ENCODE measurements at regions not wholly inside any gene's neighbourhood (a gene's known extent, or its start where the extent isn't known, plus 50 kb on each side); places are given as distances from the start of the nearest gene placed in this dataset.
"Not testable (repeated sequence)": the region's sequence is repeated elsewhere in the genome, so short reads cannot be mapped to it uniquely, and the experiment has no call there.

DNA sequence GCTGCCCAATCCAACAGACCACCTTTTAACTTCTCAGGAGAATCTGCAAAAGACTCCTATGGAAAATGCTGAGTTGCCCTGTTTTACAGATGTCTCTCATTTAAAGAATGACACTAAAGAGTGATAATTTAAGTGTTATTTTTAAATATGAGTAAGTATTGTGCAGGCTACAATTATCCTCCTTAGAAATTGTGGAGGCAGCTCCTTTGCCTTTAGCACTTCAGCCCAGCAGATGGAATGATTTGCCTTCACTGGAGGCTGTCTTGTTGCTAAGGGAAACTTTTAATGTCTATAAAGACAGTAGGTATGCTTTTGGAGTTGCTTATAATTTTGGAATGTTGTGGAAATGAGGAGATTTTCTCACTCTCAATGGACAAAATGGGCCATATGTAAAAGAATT, 1345.5 kb downstream of the NCAM2 start:
- no peak overlapping the region for H3K27ac ChIP-seq (ENCODE audit: low read depth in 1 of 3, low read length in 2 of 3)
- DNase-seq = no peak
- no peak overlapping the region for H3K4me3 ChIP-seq (ENCODE audit: low read depth in 1 of 3, low read length in 3 of 3)
- no peak for FAIRE-seq
- H3K27me3 ChIP-seq (ENCODE audit: control insufficient read depth in 3 of 3, insufficient read depth in 3 of 3, low read length in 3 of 3) = no peaks in the 10 kb centered on the region
- H3K9me3 ChIP-seq (ENCODE audit: control insufficient read depth in 2 of 2, insufficient read depth in 1 of 2, low read depth in 1 of 2, low read length in 1 of 2) = peaks cover 1 to 9% of the 10 kb centered on the region in 2 donors
- H3K36me3 ChIP-seq (ENCODE audit: control insufficient read depth in 3 of 3, insufficient read depth in 2 of 3, low read depth in 1 of 3, low read length in 3 of 3) = no peaks in the 10 kb centered on the region
- H3K4me1 ChIP-seq (ENCODE audit: control insufficient read depth in 3 of 3, insufficient read depth in 2 of 3, low read depth in 1 of 3, low read length in 2 of 3) = peaks cover 0 to 4% (median 0%) of the 10 kb centered on the region in 3 donors

DNA sequence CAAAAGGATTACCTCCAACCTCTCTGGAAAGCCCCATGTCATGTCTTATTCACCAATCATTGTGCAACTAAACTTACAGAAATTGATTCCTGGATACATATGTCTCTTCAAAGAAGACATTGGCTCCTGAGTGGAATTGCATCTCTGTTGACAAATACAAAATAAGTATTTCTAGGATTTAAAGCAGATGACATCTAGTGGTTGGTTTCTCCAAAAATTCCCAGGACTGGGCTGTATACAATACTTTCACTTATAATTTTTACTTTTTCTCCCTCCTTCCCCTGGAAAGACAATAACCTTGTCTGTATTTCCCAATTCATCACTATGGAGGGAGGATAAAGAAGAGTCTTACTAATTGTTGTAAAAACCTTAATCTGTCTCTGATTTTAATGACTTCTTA, 1347.4 kb downstream of the NCAM2 start:
- DNase-seq (no peak), FAIRE-seq (no peak)
- Histone ChIP-seq H3K36me3 (ENCODE audit: control insufficient read depth in 3 of 3, insufficient read depth in 2 of 3, low read depth in 1 of 3, low read length in 3 of 3) (no peaks in the 10 kb centered on the region), H3K4me3 (ENCODE audit: low read depth in 1 of 3, low read length in 3 of 3) (no peak overlapping the region), H3K27me3 (ENCODE audit: control insufficient read depth in 3 of 3, insufficient read depth in 3 of 3, low read length in 3 of 3) (no peaks in the 10 kb centered on the region), H3K4me1 (ENCODE audit: control insufficient read depth in 3 of 3, insufficient read depth in 2 of 3, low read depth in 1 of 3, low read length in 2 of 3) (peaks cover 0 to 4% (median 0%) of the 10 kb centered on the region in 3 donors), H3K27ac (ENCODE audit: low read depth in 1 of 3, low read length in 2 of 3) (no peak overlapping the region), H3K9me3 (ENCODE audit: control insufficient read depth in 2 of 2, insufficient read depth in 1 of 2, low read depth in 1 of 2, low read length in 1 of 2) (peaks cover 1 to 4% of the 10 kb centered on the region in 2 donors)

GRCh38 chr21:22346576-22346975, 1348.4 kb downstream of the NCAM2 start:
- FAIRE-seq (no peak), DNase-seq (peak in 1 of 2 donors; percentile 32)
- Histone ChIP-seq H3K4me3 (ENCODE audit: low read depth in 1 of 3, low read length in 3 of 3) (no peak overlapping the region), H3K9me3 (ENCODE audit: control insufficient read depth in 2 of 2, insufficient read depth in 1 of 2, low read depth in 1 of 2, low read length in 1 of 2) (peaks cover 0 to 1% of the 10 kb centered on the region in 2 donors), H3K27me3 (ENCODE audit: control insufficient read depth in 3 of 3, insufficient read depth in 3 of 3, low read length in 3 of 3) (no peaks in the 10 kb centered on the region), H3K27ac (ENCODE audit: low read depth in 1 of 3, low read length in 2 of 3) (no peak overlapping the region), H3K36me3 (ENCODE audit: control insufficient read depth in 3 of 3, insufficient read depth in 2 of 3, low read depth in 1 of 3, low read length in 3 of 3) (no peaks in the 10 kb centered on the region), H3K4me1 (ENCODE audit: control insufficient read depth in 3 of 3, insufficient read depth in 2 of 3, low read depth in 1 of 3, low read length in 2 of 3) (peaks cover 0 to 4% (median 0%) of the 10 kb centered on the region in 3 donors)
- 22 to 44% (median 39%) methylated on average over 1 of the region's 1 CpG for WGBS, 3 donors

DNA sequence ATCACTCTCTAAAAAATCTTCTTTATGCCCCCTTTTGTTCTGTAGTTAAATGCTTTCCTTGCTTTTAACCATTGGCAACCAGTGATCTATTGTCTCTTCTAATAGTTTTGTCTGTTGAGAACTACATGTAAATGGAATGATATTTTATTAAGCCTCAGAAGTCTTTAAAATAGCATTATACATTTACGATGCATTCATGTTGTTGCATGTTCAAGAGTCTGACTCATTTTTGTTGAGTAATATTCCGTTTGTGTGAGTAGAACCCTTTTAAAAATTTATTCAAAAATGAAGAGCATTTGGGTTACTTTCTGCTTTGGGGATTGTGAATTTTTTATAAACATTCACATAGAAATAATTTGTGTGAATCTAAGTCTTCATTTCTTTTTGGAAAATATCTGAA, 1352.9 kb downstream of the NCAM2 start:
- Histone ChIP-seq H3K36me3 (ENCODE audit: control insufficient read depth in 3 of 3, insufficient read depth in 2 of 3, low read depth in 1 of 3, low read length in 3 of 3) (no peaks in the 10 kb centered on the region), H3K4me3 (ENCODE audit: low read depth in 1 of 3, low read length in 3 of 3) (no peak overlapping the region), H3K27me3 (ENCODE audit: control insufficient read depth in 3 of 3, insufficient read depth in 3 of 3, low read length in 3 of 3) (no peaks in the 10 kb centered on the region), H3K4me1 (ENCODE audit: control insufficient read depth in 3 of 3, insufficient read depth in 2 of 3, low read depth in 1 of 3, low read length in 2 of 3) (peaks cover 0 to 4% (median 0%) of the 10 kb centered on the region in 3 donors), H3K9me3 (ENCODE audit: control insufficient read depth in 2 of 2, insufficient read depth in 1 of 2, low read depth in 1 of 2, low read length in 1 of 2) (peaks cover 0 to 2% of the 10 kb centered on the region in 2 donors), H3K27ac (ENCODE audit: low read depth in 1 of 3, low read length in 2 of 3) (no peak overlapping the region)
- DNase-seq (no peak), FAIRE-seq (no peak)
- WGBS, 3 donors = 49 to 81% (median 55%) methylated on average over 2 of the region's 2 CpGs

DNA sequence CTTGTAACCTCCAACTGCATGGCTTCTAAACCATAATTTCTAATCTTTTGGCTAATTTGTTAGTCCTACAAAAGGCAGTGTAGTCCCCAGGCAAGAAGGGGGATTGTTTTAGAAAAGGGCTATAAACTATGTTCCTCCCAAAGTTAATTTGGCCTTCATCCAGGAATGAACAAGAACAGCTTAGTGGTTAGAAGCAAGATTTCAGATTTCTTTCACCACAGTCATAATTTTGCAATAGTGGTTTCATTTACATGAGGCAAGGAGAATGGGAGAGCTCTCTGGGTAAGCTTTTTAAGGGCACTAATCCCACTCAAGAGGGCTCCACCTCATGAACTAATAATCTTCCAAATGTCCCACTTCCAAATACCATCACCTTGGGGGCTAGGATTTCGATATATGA, 1353.9 kb downstream of the NCAM2 start:
- Histone ChIP-seq H3K4me1 (ENCODE audit: control insufficient read depth in 3 of 3, insufficient read depth in 2 of 3, low read depth in 1 of 3, low read length in 2 of 3) (no peaks in the 10 kb centered on the region), H3K36me3 (ENCODE audit: control insufficient read depth in 3 of 3, insufficient read depth in 2 of 3, low read depth in 1 of 3, low read length in 3 of 3) (no peaks in the 10 kb centered on the region), H3K27ac (ENCODE audit: low read depth in 1 of 3, low read length in 2 of 3) (no peak overlapping the region), H3K4me3 (ENCODE audit: low read depth in 1 of 3, low read length in 3 of 3) (no peak overlapping the region), H3K27me3 (ENCODE audit: control insufficient read depth in 3 of 3, insufficient read depth in 3 of 3, low read length in 3 of 3) (no peaks in the 10 kb centered on the region), H3K9me3 (ENCODE audit: control insufficient read depth in 2 of 2, insufficient read depth in 1 of 2, low read depth in 1 of 2, low read length in 1 of 2) (peaks cover 0 to 2% of the 10 kb centered on the region in 2 donors)
- FAIRE-seq (no peak), DNase-seq (no peak)
- 52 to 88% (median 73%) methylated on average over 1 of the region's 1 CpG for WGBS, 3 donors

DNA sequence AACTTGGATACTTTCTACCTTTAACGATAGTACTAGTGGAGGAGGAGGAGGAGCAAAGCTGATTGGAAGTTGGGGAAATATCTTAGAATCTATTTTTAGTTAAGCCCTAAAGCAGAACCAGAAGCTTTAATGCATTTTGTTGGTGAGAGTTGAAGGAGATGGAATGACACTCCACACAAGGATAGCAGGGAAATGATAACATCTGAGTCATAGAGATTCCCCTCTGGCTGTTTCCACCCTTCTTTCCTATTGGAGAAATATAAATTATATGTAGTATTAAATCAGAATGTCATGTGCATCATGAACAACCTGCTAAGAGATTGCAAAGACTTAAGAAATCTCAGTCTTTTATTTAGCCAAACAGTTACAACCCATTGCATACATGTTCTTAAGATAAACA, 1357.7 kb downstream of the NCAM2 start:
- FAIRE-seq (no peak), DNase-seq (no peak)
- Histone ChIP-seq H3K36me3 (ENCODE audit: control insufficient read depth in 3 of 3, insufficient read depth in 2 of 3, low read depth in 1 of 3, low read length in 3 of 3) (no peaks in the 10 kb centered on the region), H3K27me3 (ENCODE audit: control insufficient read depth in 3 of 3, insufficient read depth in 3 of 3, low read length in 3 of 3) (no peaks in the 10 kb centered on the region), H3K27ac (ENCODE audit: low read depth in 1 of 3, low read length in 2 of 3) (no peak overlapping the region), H3K4me1 (ENCODE audit: control insufficient read depth in 3 of 3, insufficient read depth in 2 of 3, low read depth in 1 of 3, low read length in 2 of 3) (no peaks in the 10 kb centered on the region), H3K4me3 (ENCODE audit: low read depth in 1 of 3, low read length in 3 of 3) (no peak overlapping the region), H3K9me3 (ENCODE audit: control insufficient read depth in 2 of 2, insufficient read depth in 1 of 2, low read depth in 1 of 2, low read length in 1 of 2) (peaks cover 0 to 4% of the 10 kb centered on the region in 2 donors)
- 93 to 100% (median 94%) methylated on average over 1 of the region's 1 CpG for WGBS, 3 donors

DNA sequence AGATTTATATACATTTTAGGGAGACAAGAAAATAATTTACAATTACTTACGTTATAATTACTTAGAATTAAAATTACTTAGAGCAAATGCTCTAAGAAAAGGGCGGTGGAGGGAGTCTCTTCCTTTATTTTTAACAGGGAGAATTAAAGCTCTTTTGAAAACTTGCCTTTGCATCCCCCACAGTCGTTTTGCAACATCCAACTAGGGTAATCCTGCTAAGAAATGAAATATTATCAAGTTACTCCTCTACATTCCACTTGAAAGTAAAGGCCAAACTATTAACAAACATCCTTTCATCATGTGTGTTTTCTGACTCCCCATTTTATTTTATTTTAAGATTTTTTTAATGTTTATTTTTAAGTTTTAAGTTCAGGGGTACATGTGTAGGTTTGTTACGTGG, 1358.5 kb downstream of the NCAM2 start:
- DNase-seq (no peak), FAIRE-seq (no peak)
- Histone ChIP-seq H3K4me3 (ENCODE audit: low read depth in 1 of 3, low read length in 3 of 3) (no peak overlapping the region), H3K4me1 (ENCODE audit: control insufficient read depth in 3 of 3, insufficient read depth in 2 of 3, low read depth in 1 of 3, low read length in 2 of 3) (no peaks in the 10 kb centered on the region), H3K27ac (ENCODE audit: low read depth in 1 of 3, low read length in 2 of 3) (no peak overlapping the region), H3K36me3 (ENCODE audit: control insufficient read depth in 3 of 3, insufficient read depth in 2 of 3, low read depth in 1 of 3, low read length in 3 of 3) (no peaks in the 10 kb centered on the region), H3K9me3 (ENCODE audit: control insufficient read depth in 2 of 2, insufficient read depth in 1 of 2, low read depth in 1 of 2, low read length in 1 of 2) (peaks cover 0 to 4% of the 10 kb centered on the region in 2 donors), H3K27me3 (ENCODE audit: control insufficient read depth in 3 of 3, insufficient read depth in 3 of 3, low read length in 3 of 3) (no peaks in the 10 kb centered on the region)
- 72 to 80% (median 75%) methylated on average over 4 of the region's 4 CpGs for WGBS, 3 donors

- not testable (repeated sequence) for FAIRE-seq; H3K36me3 ChIP-seq (ENCODE audit: control insufficient read depth in 3 of 3, insufficient read depth in 2 of 3, low read depth in 1 of 3, low read length in 3 of 3); DNase-seq; H3K4me3 ChIP-seq (ENCODE audit: low read depth in 1 of 3, low read length in 3 of 3); H3K27me3 ChIP-seq (ENCODE audit: control insufficient read depth in 3 of 3, insufficient read depth in 3 of 3, low read length in 3 of 3); H3K27ac ChIP-seq (ENCODE audit: low read depth in 1 of 3, low read length in 2 of 3); H3K4me1 ChIP-seq (ENCODE audit: control insufficient read depth in 3 of 3, insufficient read depth in 2 of 3, low read depth in 1 of 3, low read length in 2 of 3)
- WGBS, 3 donors = 73 to 91% (median 83%) methylated on average over 5 of the region's 5 CpGs
- peaks cover 0 to 14% of the 10 kb centered on the region in 2 donors for H3K9me3 ChIP-seq (ENCODE audit: control insufficient read depth in 2 of 2, insufficient read depth in 1 of 2, low read depth in 1 of 2, low read length in 1 of 2)
Observed at GRCh38 chr21:22359599-22359998, 1361.4 kb downstream of the NCAM2 start.

DNA sequence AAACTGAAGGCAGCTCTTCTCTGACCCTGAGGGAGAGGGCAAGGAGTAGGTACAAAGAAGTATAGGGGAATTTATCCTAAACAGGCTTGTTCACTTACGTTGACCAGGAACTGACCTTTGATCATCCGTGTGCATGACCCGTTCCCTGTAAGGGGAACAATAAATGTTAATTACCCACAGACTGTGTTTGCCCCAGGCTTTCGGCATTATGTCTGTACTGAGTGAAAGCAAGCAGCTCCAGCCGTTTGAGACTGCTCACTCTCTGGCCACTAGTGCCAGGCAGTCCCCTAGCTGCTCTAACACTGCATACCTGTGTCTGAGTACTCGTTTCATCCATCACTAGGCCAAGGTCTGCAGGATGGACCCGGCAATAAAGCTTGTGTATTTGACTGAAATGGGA, 1365.3 kb downstream of the NCAM2 start:
- no peak for FAIRE-seq
- Histone ChIP-seq H3K9me3 (ENCODE audit: control insufficient read depth in 2 of 2, insufficient read depth in 1 of 2, low read depth in 1 of 2, low read length in 1 of 2) (peaks cover 0 to 12% of the 10 kb centered on the region in 2 donors), H3K36me3 (ENCODE audit: control insufficient read depth in 3 of 3, insufficient read depth in 2 of 3, low read depth in 1 of 3, low read length in 3 of 3) (no peaks in the 10 kb centered on the region), H3K4me1 (ENCODE audit: control insufficient read depth in 3 of 3, insufficient read depth in 2 of 3, low read depth in 1 of 3, low read length in 2 of 3) (no peaks in the 10 kb centered on the region), H3K27me3 (ENCODE audit: control insufficient read depth in 3 of 3, insufficient read depth in 3 of 3, low read length in 3 of 3) (no peaks in the 10 kb centered on the region), H3K27ac (ENCODE audit: low read depth in 1 of 3, low read length in 2 of 3) (peak overlapping the region in 1 of 3 donors; percentile 1), H3K4me3 (ENCODE audit: low read depth in 1 of 3, low read length in 3 of 3) (no peak overlapping the region)
- DNase-seq = peak; percentile 56 to 83
- WGBS, 3 donors = 30 to 69% (median 46%) methylated on average over 7 of the region's 7 CpGs

All from small intestine (tissue), 7 donors.